K562 (cell line): ENCODE measurements at regions not wholly inside any gene's neighbourhood (a gene's known extent, or its start where the extent isn't known, plus 50 kb on each side); places are given as distances from the start of the nearest gene placed in this dataset.

ENCODE experiments used
- CHD2 ChIP-seq: IDR thresholded peaks from 2 replicates; pipeline ENCODE4 v1.6.1; 2011; ENCODE audit warnings: low read depth, low read length
- CTCF ChIP-seq, 3 experiments: IDR thresholded peaks in 2 of 3; conservative IDR thresholded peaks in 1 of 3; 2 replicates each; pipeline ENCODE4 v1.5.1; 2011 to 2012; ENCODE audit warnings: low read length in 3 of 3, mild to moderate bottlenecking in 3 of 3, control low read depth in 2 of 3, improper control_type of control experiment in 1 of 3, inconsistent platforms in 1 of 3, low read depth in 1 of 3, mixed read lengths in 1 of 3, moderate library complexity in 1 of 3; ENCODE audit not compliant: insufficient read depth in 2 of 3
- FOXM1 ChIP-seq, 2 experiments: fragments of 450-650 bp in 1 of 2; sonication (generic) in 1 of 2; formaldehyde crosslinking in 1 of 2; IDR thresholded peaks; 2 replicates each; pipeline versions ENCODE4 v1.6.1 to v1.9.0; 2017 to 2022; ENCODE audit warnings: low read depth in 2 of 2, mild to moderate bottlenecking in 2 of 2, missing genetic modification reagents in 1 of 2, moderate library complexity in 1 of 2
- HDAC3 ChIP-seq: fragments of 450-650 bp; IDR thresholded peaks from 2 replicates; pipeline ENCODE4 v1.6.1; 2018; ENCODE audit warnings: borderline replicate concordance, mild to moderate bottlenecking, moderate library complexity; ENCODE audit not compliant: partially characterized antibody
- TOE1 ChIP-seq, 2 experiments: fragments of 450-650 bp in 1 of 2; sonication (generic) in 1 of 2; formaldehyde crosslinking in 1 of 2; IDR thresholded peaks; 2 replicates each; pipeline versions ENCODE4 v1.7.1 to v1.8.0; 2016 to 2022; ENCODE audit warnings: borderline replicate concordance in 2 of 2, mild to moderate bottlenecking in 2 of 2, antibody characterized with exemption in 1 of 2, inconsistent platforms in 1 of 2, low read depth in 1 of 2, missing genetic modification reagents in 1 of 2, moderate library complexity in 1 of 2

GRCh38 chr13:73141292-73141771 is 82.5 kb downstream of the KLF5 start:
- TF ChIP-seq CTCF (IDR thresholded peaks at IDR 0.05 in 2 of 3, conservative IDR thresholded peaks at IDR 0.05 in 1 of 3; ENCODE audit: insufficient read depth in 2 of 3, low read depth in 1 of 3, low read length in 3 of 3) (no peak), FOXM1 (IDR thresholded peaks at IDR 0.05; ENCODE audit: low read depth) (no peak), FOXM1 (CRISPR knock-in tag; IDR thresholded peaks at IDR 0.05; ENCODE audit: low read depth) (no peak), TOE1 (IDR thresholded peaks at IDR 0.05; ENCODE audit: borderline replicate concordance) (no peak), TOE1 (CRISPR knock-in tag; IDR thresholded peaks at IDR 0.05; ENCODE audit: borderline replicate concordance, low read depth) (no peak), CHD2 (no peak), HDAC3 (no peak)
